ENCODE measurements at regions not wholly inside any gene's neighbourhood (a gene's known extent, or its start where the extent isn't known, plus 50 kb on each side); places are given as distances from the start of the nearest gene placed in this dataset.

GRCh38 chr6:165229216-165229615 is 80.2 kb downstream of the C6orf118 start:
- 90% methylated on average over 5 of the region's 5 CpGs for WGBS
- H3K27ac ChIP-seq (ENCODE audit: low read depth, low read length) = no peak overlapping the region
- H3K36me3 ChIP-seq (ENCODE audit: insufficient read depth, low read length) = no peaks in the 10 kb centered on the region
- H3K27me3 ChIP-seq (ENCODE audit: insufficient read depth, low read length) = no peaks in the 10 kb centered on the region
- no peak overlapping the region for H3K4me3 ChIP-seq (ENCODE audit: low read length)
- no peak overlapping the region for H3K9ac ChIP-seq (ENCODE audit: low read depth, low read length)
- peaks cover under 1% of the 10 kb centered on the region; the same call in 1 of the 2 replicates for H3K9me3 ChIP-seq (ENCODE audit: insufficient read depth, low read depth, low read length)
- no peaks in the 10 kb centered on the region for H3K4me1 ChIP-seq (ENCODE audit: insufficient read depth, low read length)

GRCh38 chr6:165227644-165228329 is 81.6 kb downstream of the C6orf118 start:
- Histone ChIP-seq H3K4me1 (ENCODE audit: insufficient read depth, low read length) (no peaks in the 10 kb centered on the region), H3K4me3 (ENCODE audit: low read length) (no peak overlapping the region), H3K9ac (ENCODE audit: low read depth, low read length) (no peak overlapping the region), H3K27me3 (ENCODE audit: insufficient read depth, low read length) (no peaks in the 10 kb centered on the region), H3K9me3 (ENCODE audit: insufficient read depth, low read depth, low read length) (no peaks in the 10 kb centered on the region), H3K36me3 (ENCODE audit: insufficient read depth, low read length) (no peaks in the 10 kb centered on the region), H3K27ac (ENCODE audit: low read depth, low read length) (no peak overlapping the region)
- 93% methylated on average over 9 of the region's 10 CpGs for WGBS

GRCh38 chr6:165223736-165224135 is 85.7 kb downstream of the C6orf118 start:
- no peak overlapping the region for H3K27ac ChIP-seq (ENCODE audit: low read depth, low read length)
- H3K9ac ChIP-seq (ENCODE audit: low read depth, low read length) = no peak overlapping the region
- H3K36me3 ChIP-seq (ENCODE audit: insufficient read depth, low read length) = no peaks in the 10 kb centered on the region
- H3K4me1 ChIP-seq (ENCODE audit: insufficient read depth, low read length) = no peaks in the 10 kb centered on the region
- 90% methylated on average over 1 of the region's 1 CpG for WGBS
- no peaks in the 10 kb centered on the region for H3K27me3 ChIP-seq (ENCODE audit: insufficient read depth, low read length)
- H3K4me3 ChIP-seq (ENCODE audit: low read length) = no peak overlapping the region
- H3K9me3 ChIP-seq (ENCODE audit: insufficient read depth, low read depth, low read length) = no peaks in the 10 kb centered on the region

- H3K4me1 ChIP-seq (ENCODE audit: insufficient read depth, low read length) = no peaks in the 10 kb centered on the region
- no peaks in the 10 kb centered on the region for H3K36me3 ChIP-seq (ENCODE audit: insufficient read depth, low read length)
- no peak overlapping the region for H3K9ac ChIP-seq (ENCODE audit: low read depth, low read length)
- no peaks in the 10 kb centered on the region for H3K27me3 ChIP-seq (ENCODE audit: insufficient read depth, low read length)
- H3K4me3 ChIP-seq (ENCODE audit: low read length) = no peak overlapping the region
- WGBS = 100% methylated on average over 1 of the region's 2 CpGs
- no peaks in the 10 kb centered on the region for H3K9me3 ChIP-seq (ENCODE audit: insufficient read depth, low read depth, low read length)
- H3K27ac ChIP-seq (ENCODE audit: low read depth, low read length) = no peak overlapping the region
These were observed 86.3 kb downstream of the C6orf118 start for GRCh38 chr6:165223101-165223500.

GRCh38 chr6:165222315-165223025 is 86.9 kb downstream of the C6orf118 start:
- Histone ChIP-seq H3K36me3 (ENCODE audit: insufficient read depth, low read length) (no peaks in the 10 kb centered on the region), H3K4me3 (ENCODE audit: low read length) (no peak overlapping the region), H3K27me3 (ENCODE audit: insufficient read depth, low read length) (no peaks in the 10 kb centered on the region), H3K27ac (ENCODE audit: low read depth, low read length) (no peak overlapping the region), H3K9ac (ENCODE audit: low read depth, low read length) (no peak overlapping the region), H3K9me3 (ENCODE audit: insufficient read depth, low read depth, low read length) (no peaks in the 10 kb centered on the region), H3K4me1 (ENCODE audit: insufficient read depth, low read length) (no peaks in the 10 kb centered on the region)
- WGBS = 92% methylated on average over 5 of the region's 5 CpGs

GRCh38 chr6:165220045-165220444 is 89.4 kb downstream of the C6orf118 start:
- no peaks in the 10 kb centered on the region for H3K27me3 ChIP-seq (ENCODE audit: insufficient read depth, low read length)
- H3K36me3 ChIP-seq (ENCODE audit: insufficient read depth, low read length) = no peaks in the 10 kb centered on the region
- H3K27ac ChIP-seq (ENCODE audit: low read depth, low read length) = no peak overlapping the region
- no peak overlapping the region for H3K4me3 ChIP-seq (ENCODE audit: low read length)
- WGBS = 86% methylated on average over 5 of the region's 5 CpGs
- H3K9ac ChIP-seq (ENCODE audit: low read depth, low read length) = no peak overlapping the region
- no peaks in the 10 kb centered on the region for H3K4me1 ChIP-seq (ENCODE audit: insufficient read depth, low read length)
- H3K9me3 ChIP-seq (ENCODE audit: insufficient read depth, low read depth, low read length) = no peaks in the 10 kb centered on the region

GRCh38 chr6:165219629-165220028 is 89.8 kb downstream of the C6orf118 start:
- Histone ChIP-seq H3K4me1 (ENCODE audit: insufficient read depth, low read length) (no peaks in the 10 kb centered on the region), H3K9me3 (ENCODE audit: insufficient read depth, low read depth, low read length) (no peaks in the 10 kb centered on the region), H3K36me3 (ENCODE audit: insufficient read depth, low read length) (no peaks in the 10 kb centered on the region), H3K27ac (ENCODE audit: low read depth, low read length) (no peak overlapping the region), H3K9ac (ENCODE audit: low read depth, low read length) (no peak overlapping the region), H3K27me3 (ENCODE audit: insufficient read depth, low read length) (no peaks in the 10 kb centered on the region), H3K4me3 (ENCODE audit: low read length) (no peak overlapping the region)
- 91% methylated on average over 4 of the region's 4 CpGs for WGBS

GRCh38 chr6:165218829-165219228 is 90.6 kb downstream of the C6orf118 start:
- Histone ChIP-seq H3K36me3 (ENCODE audit: insufficient read depth, low read length) (no peaks in the 10 kb centered on the region), H3K9ac (ENCODE audit: low read depth, low read length) (no peak overlapping the region), H3K4me3 (ENCODE audit: low read length) (no peak overlapping the region), H3K27ac (ENCODE audit: low read depth, low read length) (no peak overlapping the region), H3K4me1 (ENCODE audit: insufficient read depth, low read length) (no peaks in the 10 kb centered on the region), H3K9me3 (ENCODE audit: insufficient read depth, low read depth, low read length) (no peaks in the 10 kb centered on the region), H3K27me3 (ENCODE audit: insufficient read depth, low read length) (no peaks in the 10 kb centered on the region)
- whole genome bisulfite sequencing = 87% methylated on average over 2 of the region's 3 CpGs

- Histone ChIP-seq H3K27me3 (ENCODE audit: insufficient read depth, low read length) (no peaks in the 10 kb centered on the region), H3K27ac (ENCODE audit: low read depth, low read length) (no peak overlapping the region), H3K9me3 (ENCODE audit: insufficient read depth, low read depth, low read length) (no peaks in the 10 kb centered on the region), H3K4me3 (ENCODE audit: low read length) (no peak overlapping the region), H3K4me1 (ENCODE audit: insufficient read depth, low read length) (no peaks in the 10 kb centered on the region), H3K9ac (ENCODE audit: low read depth, low read length) (no peak overlapping the region), H3K36me3 (ENCODE audit: insufficient read depth, low read length) (no peaks in the 10 kb centered on the region)
- 100% methylated on average over 2 of the region's 2 CpGs for WGBS
These were observed 102.6 kb downstream of the C6orf118 start for GRCh38 chr6:165206798-165207197.

- Histone ChIP-seq H3K4me1 (ENCODE audit: insufficient read depth, low read length) (no peaks in the 10 kb centered on the region), H3K27ac (ENCODE audit: low read depth, low read length) (no peak overlapping the region), H3K9ac (ENCODE audit: low read depth, low read length) (no peak overlapping the region), H3K27me3 (ENCODE audit: insufficient read depth, low read length) (no peaks in the 10 kb centered on the region), H3K9me3 (ENCODE audit: insufficient read depth, low read depth, low read length) (no peaks in the 10 kb centered on the region), H3K4me3 (ENCODE audit: low read length) (no peak overlapping the region), H3K36me3 (ENCODE audit: insufficient read depth, low read length) (no peaks in the 10 kb centered on the region)
- 90% methylated on average over 2 of the region's 2 CpGs for WGBS
These were observed 103.8 kb downstream of the C6orf118 start for GRCh38 chr6:165205632-165206031.

GRCh38 chr6:165204807-165205545 is 104.4 kb downstream of the C6orf118 start:
- Histone ChIP-seq H3K27me3 (ENCODE audit: insufficient read depth, low read length) (no peaks in the 10 kb centered on the region), H3K27ac (ENCODE audit: low read depth, low read length) (no peak overlapping the region), H3K4me3 (ENCODE audit: low read length) (no peak overlapping the region), H3K36me3 (ENCODE audit: insufficient read depth, low read length) (no peaks in the 10 kb centered on the region), H3K9me3 (ENCODE audit: insufficient read depth, low read depth, low read length) (no peaks in the 10 kb centered on the region), H3K4me1 (ENCODE audit: insufficient read depth, low read length) (no peaks in the 10 kb centered on the region), H3K9ac (ENCODE audit: low read depth, low read length) (no peak overlapping the region)
- 98% methylated on average over 2 of the region's 2 CpGs for WGBS

Measured in HUES64 (cell line).